GM23248 (cell line): ENCODE measurements at regions not wholly inside any gene's neighbourhood (a gene's known extent, or its start where the extent isn't known, plus 50 kb on each side); places are given as distances from the start of the nearest gene placed in this dataset.

Experiments used
- EZH2 ChIP-seq: fragments of 200-600 bp; sonication (generic); IDR thresholded peaks from 2 replicates; pipeline ENCODE4 v1.6.1; 2018; ENCODE audit warnings: antibody characterized with exemption, mild to moderate bottlenecking; ENCODE audit not compliant: insufficient read depth, poor library complexity, severe bottlenecking
- EZH2phosphoT487 ChIP-seq: fragments of 200-600 bp; sonication (generic); IDR thresholded peaks from 2 replicates; pipeline ENCODE4 v1.6.1; 2018; ENCODE audit warnings: antibody characterized with exemption, moderate library complexity, mild to moderate bottlenecking, low read depth; ENCODE audit not compliant: insufficient read depth

DNA sequence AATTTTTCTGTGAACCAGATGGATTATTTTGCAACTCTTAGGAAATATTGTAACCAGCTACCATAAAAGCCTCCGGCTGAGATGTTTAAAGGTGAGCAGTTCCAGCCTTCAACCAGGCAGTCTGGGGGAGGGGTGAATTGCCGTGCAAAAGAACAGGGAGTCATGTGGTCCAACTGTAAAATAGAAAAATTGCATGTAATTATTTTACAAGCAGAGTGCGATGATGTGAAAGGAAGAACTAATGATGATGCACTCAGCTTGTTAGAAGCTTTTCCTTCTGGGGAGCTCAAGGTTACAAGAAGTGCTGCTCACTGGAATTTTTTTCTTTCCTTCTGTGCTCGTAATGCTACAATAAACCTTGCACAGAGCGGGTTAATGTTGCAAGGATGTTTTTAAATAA is 188.7 kb upstream of the ITGA1 start:
- TF ChIP-seq EZH2 (no peak), EZH2phosphoT487 (no peak)
